ENCODE measurements at regions not wholly inside any gene's neighbourhood (a gene's known extent, or its start where the extent isn't known, plus 50 kb on each side); places are given as distances from the start of the nearest gene placed in this dataset.

GRCh38 chr3:162764051-162764807 is 1267.6 kb downstream of the OTOL1 start:
- no peak for FAIRE-seq
- DNase-seq (ENCODE audit: extremely low read depth in 1 of 4, low spot score in 3 of 4), result no peak
- 0% methylated on average over 4 of the region's 4 CpGs for WGBS (ENCODE audit: insufficient coverage, low coverage, missing lambda C conversion rate)
- Histone ChIP-seq H3K27ac (ENCODE audit: extremely low read depth, low read depth, low read length) (no peak overlapping the region), H3K36me3 (ENCODE audit: control insufficient read depth, insufficient read depth, low read length) (no peaks in the 10 kb centered on the region), H3K4me1 (replicated peaks in 1 of 2; ENCODE audit: control insufficient read depth in 2 of 2, insufficient read depth in 2 of 2, low read length in 2 of 2) (no peaks in the 10 kb centered on the region), H3K9me3 (replicated peaks; ENCODE audit: control insufficient read depth, insufficient read depth, low read depth, low read length) (no peaks in the 10 kb centered on the region), H3K79me2 (ENCODE audit: control insufficient read depth, insufficient read depth, low read length) (no peaks in the 10 kb centered on the region), H2AFZ (ENCODE audit: low read depth, low read length) (no peak overlapping the region), H3K4me3 (no peak overlapping the region), H3K9ac (ENCODE audit: insufficient read depth in 1 of 2, low read depth in 2 of 2, low read length in 2 of 2) (no peak overlapping the region), H3K9me1 (ENCODE audit: control insufficient read depth, insufficient read depth, low read length) (no peaks in the 10 kb centered on the region), H3K4me2 (ENCODE audit: insufficient read depth, low read length) (no peak overlapping the region), H3K27me3 (ENCODE audit: control insufficient read depth in 2 of 2, insufficient read depth in 2 of 2, low read length in 2 of 2) (no peaks in the 10 kb centered on the region), H4K20me1 (replicated peaks; ENCODE audit: control insufficient read depth, insufficient read depth, low read length) (no peaks in the 10 kb centered on the region)
- CTCF ChIA-PET (ENCODE audit: low intra/inter-chr PET ratio), result no interaction called here
- in situ Hi-C loops (cut with MboI), result no loop called here
- ATAC-seq, result no peak
- BruUV-seq (replicated peaks), result no TSS peak
- intact Hi-C loops (cut with micrococcal nuclease), result no loop called here
- POLR2A ChIA-PET, result no interaction called here
- TF ChIP-seq NFE2L1 (tag; IDR thresholded peaks at IDR 0.05; ENCODE audit: borderline replicate concordance, low read depth) (no peak), PKNOX1 (IDR thresholded peaks at IDR 0.05) (no peak), BRD9 (IDR thresholded peaks at IDR 0.05; ENCODE audit: low read depth, partially characterized antibody) (no peak), MTA3 (IDR thresholded peaks at IDR 0.05; ENCODE audit: borderline replicate concordance) (no peak), U2AF2 (optimal IDR thresholded peaks at IDR 0.05; ENCODE audit: low read depth, low read length) (no peak), RBM22 (IDR thresholded peaks at IDR 0.05; ENCODE audit: low read depth, low read length, poor library complexity, severe bottlenecking) (no peak), ZNF507 (tag; conservative IDR thresholded peaks at IDR 0.05) (no peak), TOE1 (IDR thresholded peaks at IDR 0.05; ENCODE audit: borderline replicate concordance) (no peak), TOE1 (CRISPR knock-in tag; IDR thresholded peaks at IDR 0.05; ENCODE audit: borderline replicate concordance, low read depth) (no peak), IRF9 (tag; IDR thresholded peaks at IDR 0.05) (no peak), BCOR (IDR thresholded peaks at IDR 0.05) (no peak), KDM5B (IDR thresholded peaks at IDR 0.05; ENCODE audit: insufficient replicate concordance, low read depth, low read length) (no peak), E2F5 (CRISPR knock-in tag; IDR thresholded peaks at IDR 0.05) (no peak), U2AF1 (optimal IDR thresholded peaks at IDR 0.05; ENCODE audit: low read depth, low read length) (no peak), ARID2 (IDR thresholded peaks at IDR 0.05) (no peak), ZNF134 (CRISPR knock-in tag; conservative IDR thresholded peaks at IDR 0.05) (no peak), CC2D1A (IDR thresholded peaks at IDR 0.05) (no peak), MAFG (tag; conservative IDR thresholded peaks at IDR 0.05) (no peak)
